HG02885 (cell line): ENCODE measurements at regions not wholly inside any gene's neighbourhood (a gene's known extent, or its start where the extent isn't known, plus 50 kb on each side); places are given as distances from the start of the nearest gene placed in this dataset.
A peak's percentile ranks its signal among the peaks of the same experiment; 100 is the strongest.

Source experiments
- ATAC-seq: cut with Tn5 transposase; IDR thresholded peaks from one replicate; pipeline ENCODE4 v1.9.1; 2021; ENCODE audit warnings: mild to moderate bottlenecking; ENCODE audit not compliant: unreplicated experiment, poor library complexity

- ATAC-seq: no peak
These were observed 56.7 kb upstream of the CLINT1 start for GRCh38 chr5:157915638-157916037.

GRCh38 chr5:157914151-157914788 lies 55.3 kb upstream of the CLINT1 start:
- no peak for ATAC-seq

- ATAC-seq: no peak
These were observed 54.6 kb upstream of the CLINT1 start for GRCh38 chr5:157913575-157913974.

GRCh38 chr5:157912621-157913325 lies 53.8 kb upstream of the CLINT1 start:
- ATAC-seq: peak; percentile 91

- ATAC-seq: no peak
These were observed 52.6 kb upstream of the CLINT1 start for GRCh38 chr5:157911568-157911967.
